HS-5 (cell line): ENCODE measurements at regions not wholly inside any gene's neighbourhood (a gene's known extent, or its start where the extent isn't known, plus 50 kb on each side); places are given as distances from the start of the nearest gene placed in this dataset.

ENCODE experiments used
- DNase-seq: peaks from one replicate; pipeline ENCODE4 v3.0.0-alpha.2; 2012; ENCODE audit warnings: low read depth

- no peak for DNase-seq
These were observed 136.1 kb downstream of the KCTD12 start for GRCh38 chr13:76750126-76750525.

GRCh38 chr13:76745261-76746200 is 140.7 kb downstream of the KCTD12 start:
- no peak for DNase-seq

- DNase-seq = no peak
These were observed 144.6 kb downstream of the KCTD12 start for GRCh38 chr13:76741624-76742023.

- DNase-seq = no peak
These were observed 145.2 kb downstream of the KCTD12 start for GRCh38 chr13:76741046-76741445.

- DNase-seq = no peak
These were observed 147.6 kb downstream of the KCTD12 start for GRCh38 chr13:76738616-76739015.

- no peak for DNase-seq
These were observed 148.7 kb downstream of the KCTD12 start for GRCh38 chr13:76737526-76737925.

GRCh38 chr13:76735641-76736040 is 150.6 kb downstream of the KCTD12 start:
- DNase-seq = no peak

- DNase-seq = no peak
These were observed 152.5 kb downstream of the KCTD12 start for GRCh38 chr13:76733671-76734070.

- no peak for DNase-seq
These were observed 153.8 kb downstream of the KCTD12 start for GRCh38 chr13:76732367-76732766.

- DNase-seq = no peak
These were observed 156.0 kb downstream of the KCTD12 start for GRCh38 chr13:76730220-76730619.

GRCh38 chr13:76729691-76730090 is 156.5 kb downstream of the KCTD12 start:
- no peak for DNase-seq

GRCh38 chr13:76725896-76726295 is 160.3 kb downstream of the KCTD12 start:
- no peak for DNase-seq

- DNase-seq = no peak
These were observed 161.0 kb downstream of the KCTD12 start for GRCh38 chr13:76725211-76725610.

- no peak for DNase-seq
These were observed 161.8 kb downstream of the KCTD12 start for GRCh38 chr13:76724421-76724820.

- peak; percentile 44 for DNase-seq
These were observed 162.5 kb downstream of the KCTD12 start for GRCh38 chr13:76723551-76724232.

GRCh38 chr13:76722782-76723181 is 163.4 kb downstream of the KCTD12 start:
- no peak for DNase-seq

- DNase-seq = no peak
These were observed 165.4 kb downstream of the KCTD12 start for GRCh38 chr13:76720821-76721220.

- DNase-seq = no peak
These were observed 165.8 kb downstream of the KCTD12 start for GRCh38 chr13:76720416-76720815.

GRCh38 chr13:76719955-76720354 is 166.2 kb downstream of the KCTD12 start:
- DNase-seq = no peak

GRCh38 chr13:76717092-76717491 is 169.1 kb downstream of the KCTD12 start:
- DNase-seq = no peak

GRCh38 chr13:76715621-76716020 is 170.6 kb downstream of the KCTD12 start:
- no peak for DNase-seq

GRCh38 chr13:76715075-76715474 is 171.1 kb downstream of the KCTD12 start:
- no peak for DNase-seq

- DNase-seq = no peak
These were observed 172.9 kb downstream of the KCTD12 start for GRCh38 chr13:76713280-76713679.
